HepG2 (cell line): ENCODE measurements at regions not wholly inside any gene's neighbourhood (a gene's known extent, or its start where the extent isn't known, plus 50 kb on each side); places are given as distances from the start of the nearest gene placed in this dataset.

Source experiments
- ATAC-seq: fragments of 200-7000 bp; cut with Tn5 transposase; 3 replicates; pipeline ENCODE4 v1.9.1; 2020; ENCODE audit warnings: mild to moderate bottlenecking, moderate library complexity
- BruUV-seq: library from RNA; stranded (reverse); fragments of 400-500 nt; replicated peaks from 2 replicates; lab custom pipeline; 2021; lab: Mats Ljungman, UMichigan
- CTCF ChIA-PET: fragments of 300-600 bp; formaldehyde crosslinking; extraction: SDS; loops from one replicate; lab custom pipeline; 2021; ENCODE audit warnings: low total read pairs, inconsistent platforms, low intra/inter-chr PET ratio; lab: Yijun Ruan, JAX
- POLR2A ChIA-PET: fragments of 350-600 bp; sonication (Branson Sonifier 250); formaldehyde crosslinking; loops from one replicate; lab custom pipeline; 2020; ENCODE audit warnings: antibody characterized with exemption, inconsistent platforms; lab: Yijun Ruan, JAX
- DNase-seq: peaks from one replicate; pipeline ENCODE4 v3.0.0-alpha.2; 2015; ENCODE audit warnings: low spot score
- FAIRE-seq: peaks from 3 replicates; lab custom pipeline; 2011; peaks lifted over from hg19 to GRCh38; lab: Jason Lieb, UNC
- H2AFZ ChIP-seq: one replicate; pipeline ENCODE4 v1.6.1; 2011; ENCODE audit warnings: low read length, inconsistent platforms
- H3K27ac ChIP-seq: fragments of 300-600 bp; 3 replicates; pipeline ENCODE4 v1.8.0; 2011; ENCODE audit warnings: mixed run types, mild to moderate bottlenecking, mixed read lengths, low read length, inconsistent platforms; ENCODE audit not compliant: insufficient read depth; ENCODE audit errors: extremely low read length
- H3K27me3 ChIP-seq, 2 experiments: fragments of 200-600 bp in 1 of 2; 2 replicates in 1 of 2; 3 replicates in 1 of 2; pipeline versions ENCODE4 v1.6.0 to v1.8.0; 2011; ENCODE audit warnings: low read length in 2 of 2, mild to moderate bottlenecking in 2 of 2, moderate library complexity in 2 of 2, inconsistent platforms in 1 of 2; ENCODE audit not compliant: insufficient read depth in 2 of 2, control insufficient read depth in 1 of 2
- H3K36me3 ChIP-seq, 2 experiments: fragments of 200-600 bp in 1 of 2; replicated peaks in 1 of 2; 2 replicates in 1 of 2; 3 replicates in 1 of 2; pipeline versions ENCODE4 v1.5.1 to v1.8.0; 2011; ENCODE audit warnings: low read length in 2 of 2, inconsistent platforms in 1 of 2; ENCODE audit not compliant: insufficient read depth in 2 of 2, control insufficient read depth in 1 of 2
- H3K4me1 ChIP-seq: 2 replicates; pipeline ENCODE4 v1.5.1; 2012; ENCODE audit warnings: low read length, inconsistent platforms; ENCODE audit not compliant: insufficient read depth
- H3K4me2 ChIP-seq: 2 replicates; pipeline ENCODE4 v1.6.0; 2011; ENCODE audit warnings: low read depth, low read length, inconsistent platforms
- H3K4me3 ChIP-seq, 3 experiments: fragments of 200-600 bp in 1 of 3; sonication (generic), shearing (Covaris generic) in 1 of 3; replicated peaks in 1 of 3; 2 replicates each; pipeline ENCODE4 v1.5.1; 2011 to 2016; ENCODE audit warnings: low read length in 3 of 3, inconsistent platforms in 2 of 3, low read depth in 2 of 3, mild to moderate bottlenecking in 2 of 3, control low read depth in 1 of 3, mixed read lengths in 1 of 3; ENCODE audit not compliant: insufficient read depth in 1 of 3
- H3K79me2 ChIP-seq: one replicate; pipeline ENCODE4 v1.6.1; 2011; ENCODE audit warnings: low read length, inconsistent platforms; ENCODE audit not compliant: insufficient read depth
- H3K9ac ChIP-seq: 2 replicates; pipeline ENCODE4 v1.6.0; 2011; ENCODE audit warnings: mild to moderate bottlenecking, low read depth, low read length, inconsistent platforms; ENCODE audit not compliant: insufficient read depth
- H3K9me3 ChIP-seq: 2 replicates; pipeline ENCODE4 v1.5.1; 2012; ENCODE audit warnings: mild to moderate bottlenecking, low read length
- H4K20me1 ChIP-seq: 2 replicates; pipeline ENCODE4 v1.6.0; 2011; ENCODE audit warnings: inconsistent platforms, mild to moderate bottlenecking, low read length, moderate library complexity; ENCODE audit not compliant: insufficient read depth
- ARID3A ChIP-seq: IDR thresholded peaks from 2 replicates; pipeline ENCODE4 v1.6.1; 2012; ENCODE audit warnings: low read depth, low read length, improper control_type of control experiment
- GABPB1 ChIP-seq: IDR thresholded peaks from 2 replicates; pipeline ENCODE4 v1.6.1; 2016; ENCODE audit warnings: mild to moderate bottlenecking, missing genetic modification reagents, moderate library complexity, missing compliant biosample characterization
- GRHL1 ChIP-seq: sonication (generic); formaldehyde crosslinking; conservative IDR thresholded peaks from 2 replicates; pipeline ENCODE4 v1.8.0; 2022; ENCODE audit warnings: missing genetic modification reagents
- HOXA3 ChIP-seq: sonication (generic); formaldehyde crosslinking; IDR thresholded peaks from 2 replicates; pipeline ENCODE4 v1.5.0; 2020; ENCODE audit warnings: missing genetic modification reagents
- KDM3A ChIP-seq: IDR thresholded peaks from 2 replicates; pipeline ENCODE4 v1.6.1; 2018; ENCODE audit warnings: low read depth, missing compliant biosample characterization
- KLF9 ChIP-seq: IDR thresholded peaks from 2 replicates; pipeline ENCODE4 v1.6.1; 2016; ENCODE audit warnings: low read depth
- SP1 ChIP-seq, 2 experiments: fragments of 450-650 bp in 1 of 2; sonication (generic) in 1 of 2; formaldehyde crosslinking in 1 of 2; IDR thresholded peaks; 2 replicates each; pipeline versions ENCODE4 v1.4.0 to v1.6.1; 2016 to 2020; ENCODE audit warnings: missing genetic modification reagents in 1 of 2
- SUZ12 ChIP-seq: fragments of 150-350 bp; IDR thresholded peaks from 2 replicates; pipeline ENCODE4 v1.6.1; 2014; ENCODE audit warnings: low read depth, low read length
- TARDBP ChIP-seq: sonication (generic); formaldehyde crosslinking; IDR thresholded peaks from 2 replicates; pipeline ENCODE4 v1.8.0; 2022; ENCODE audit warnings: mild to moderate bottlenecking, missing genetic modification reagents
- ZBTB8A ChIP-seq: sonication (generic); formaldehyde crosslinking; IDR thresholded peaks from 2 replicates; pipeline ENCODE4 v1.4.0; 2020; ENCODE audit warnings: mild to moderate bottlenecking, low read depth, missing genetic modification reagents, borderline replicate concordance
- ZNF143 ChIP-seq: sonication (generic); formaldehyde crosslinking; IDR thresholded peaks from 2 replicates; pipeline ENCODE4 v1.4.0; 2020; ENCODE audit warnings: missing genetic modification reagents
- ZNF160 ChIP-seq: sonication (generic); formaldehyde crosslinking; IDR thresholded peaks from 2 replicates; pipeline ENCODE4 v1.8.0; 2022; ENCODE audit warnings: mild to moderate bottlenecking, inconsistent platforms, missing genetic modification reagents
- ZNF816 ChIP-seq: sonication (generic); formaldehyde crosslinking; IDR thresholded peaks from 2 replicates; pipeline ENCODE4 v1.8.0; 2022; ENCODE audit warnings: missing genetic modification reagents, mild to moderate bottlenecking, borderline replicate concordance
- ZNF879 ChIP-seq: sonication (generic); formaldehyde crosslinking; IDR thresholded peaks from 2 replicates; pipeline ENCODE4 v1.8.1; 2023; ENCODE audit warnings: missing genetic modification reagents
- ZSCAN9 ChIP-seq: IDR thresholded peaks from 2 replicates; pipeline ENCODE4 v1.6.1; 2016; ENCODE audit warnings: borderline replicate concordance
- WGBS: methylation state at CpG from one replicate; pipeline ENCODE4 v1.1.6; 2017; ENCODE audit warnings: low lambda C conversion rate; 5-methylcytosine and 5-hydroxymethylcytosine counted together
- in situ Hi-C: cut with HindIII; loops from 2 replicates; pipeline ENCODE4 v1.10.0; 2017; ENCODE audit warnings: low pct_unique_long_range_greater_than_20kb; ENCODE audit not compliant: extremely low pct_ligation_motif_present
- intact Hi-C: fragments of 100-400 bp; cut with micrococcal nuclease; formaldehyde crosslinking; loops from one replicate; pipeline ENCODE4 v1.10.0; 2022; ENCODE audit not compliant: unreplicated experiment
- TF ChIP-seq, protein P1 (sequence below): IDR thresholded peaks from 2 replicates; pipeline ENCODE4 v1.6.1; 2012; ENCODE audit warnings: low read length, improper control_type of control experiment
- TF ChIP-seq, protein P2 (sequence below): sonication (generic); formaldehyde crosslinking; IDR thresholded peaks from 2 replicates; pipeline ENCODE4 v1.4.0; 2020; ENCODE audit warnings: missing genetic modification reagents

DNA sequence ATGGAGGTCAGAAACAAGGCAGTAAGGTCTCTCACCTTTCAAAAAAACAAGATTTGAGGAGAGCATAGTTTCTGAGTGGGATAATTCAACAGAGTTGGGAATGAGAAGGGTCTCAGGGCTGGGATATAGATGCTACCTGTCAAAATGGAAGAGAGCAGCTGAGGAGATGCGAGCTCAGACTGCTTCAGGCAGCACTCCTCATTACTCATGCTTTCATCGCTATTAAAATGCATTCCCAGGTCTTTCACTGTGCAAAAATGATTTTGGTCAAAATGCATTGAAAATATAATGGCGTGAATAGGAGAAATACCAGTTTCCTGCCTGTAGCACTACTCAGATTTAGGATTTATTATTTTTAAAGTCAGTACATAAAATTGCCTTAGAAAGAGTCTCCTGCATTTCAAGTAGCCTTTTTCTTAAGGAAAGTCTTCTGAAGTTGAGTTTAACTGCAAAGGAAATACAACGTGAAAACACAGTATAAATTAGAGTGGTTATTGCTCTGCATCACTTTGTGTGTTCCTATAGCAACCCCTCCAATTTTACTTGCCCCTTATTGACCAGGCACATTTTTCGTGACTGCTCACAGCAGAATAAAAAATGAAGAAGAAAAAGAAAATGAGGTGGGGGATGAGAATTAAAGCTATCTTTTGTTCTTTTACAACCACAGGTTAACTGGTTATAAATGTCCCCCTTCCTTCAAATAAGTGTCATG lies 724.8 kb upstream of the SEMA6A start:
- no peak overlapping the region for H2AFZ ChIP-seq
- WGBS: 3% methylated on average over 5 of the region's 5 CpGs
- FAIRE-seq: no peak
- CTCF ChIA-PET: no interaction called here
- DNase-seq: no peak
- H3K27me3 ChIP-seq: no peaks in the 10 kb centered on the region
- H3K27ac ChIP-seq: no peak overlapping the region
- POLR2A ChIA-PET: no interaction called here
- no peak overlapping the region for H3K4me2 ChIP-seq
- H3K4me3 ChIP-seq: no peak overlapping the region
- in situ Hi-C loops: no loop called here
- H3K9me3 ChIP-seq: no peaks in the 10 kb centered on the region; the same call in 1 of the 2 replicates
- H3K79me2 ChIP-seq: no peaks in the 10 kb centered on the region
- H4K20me1 ChIP-seq: no peaks in the 10 kb centered on the region
- intact Hi-C loops: no loop called here
- ATAC-seq: no peak
- no peaks in the 10 kb centered on the region for H3K4me1 ChIP-seq
- H3K9ac ChIP-seq: no peak overlapping the region
- no peaks in the 10 kb centered on the region for H3K36me3 ChIP-seq
- BruUV-seq: no TSS peak
- TF ChIP-seq ARID3A (no peak), SP1 (IDR thresholded peaks at IDR 0.05) (no peak), SP1 (CRISPR knock-in tag; IDR thresholded peaks at IDR 0.05) (no peak), ZNF143 (CRISPR knock-in tag) (no peak), SUZ12 (no peak), GABPB1 (no peak), HOXA3 (CRISPR knock-in tag) (no peak), ZSCAN9 (CRISPR knock-in tag) (no peak), GRHL1 (CRISPR knock-in tag) (no peak), KDM3A (no peak), ZNF160 (CRISPR knock-in tag) (no peak), ZNF816 (CRISPR knock-in tag) (no peak), ZBTB8A (CRISPR knock-in tag) (no peak), KLF9 (CRISPR knock-in tag) (no peak), ZNF879 (CRISPR knock-in tag) (no peak), TARDBP (CRISPR knock-in tag) (no peak)
- TF ChIP-seq, protein P1, sequence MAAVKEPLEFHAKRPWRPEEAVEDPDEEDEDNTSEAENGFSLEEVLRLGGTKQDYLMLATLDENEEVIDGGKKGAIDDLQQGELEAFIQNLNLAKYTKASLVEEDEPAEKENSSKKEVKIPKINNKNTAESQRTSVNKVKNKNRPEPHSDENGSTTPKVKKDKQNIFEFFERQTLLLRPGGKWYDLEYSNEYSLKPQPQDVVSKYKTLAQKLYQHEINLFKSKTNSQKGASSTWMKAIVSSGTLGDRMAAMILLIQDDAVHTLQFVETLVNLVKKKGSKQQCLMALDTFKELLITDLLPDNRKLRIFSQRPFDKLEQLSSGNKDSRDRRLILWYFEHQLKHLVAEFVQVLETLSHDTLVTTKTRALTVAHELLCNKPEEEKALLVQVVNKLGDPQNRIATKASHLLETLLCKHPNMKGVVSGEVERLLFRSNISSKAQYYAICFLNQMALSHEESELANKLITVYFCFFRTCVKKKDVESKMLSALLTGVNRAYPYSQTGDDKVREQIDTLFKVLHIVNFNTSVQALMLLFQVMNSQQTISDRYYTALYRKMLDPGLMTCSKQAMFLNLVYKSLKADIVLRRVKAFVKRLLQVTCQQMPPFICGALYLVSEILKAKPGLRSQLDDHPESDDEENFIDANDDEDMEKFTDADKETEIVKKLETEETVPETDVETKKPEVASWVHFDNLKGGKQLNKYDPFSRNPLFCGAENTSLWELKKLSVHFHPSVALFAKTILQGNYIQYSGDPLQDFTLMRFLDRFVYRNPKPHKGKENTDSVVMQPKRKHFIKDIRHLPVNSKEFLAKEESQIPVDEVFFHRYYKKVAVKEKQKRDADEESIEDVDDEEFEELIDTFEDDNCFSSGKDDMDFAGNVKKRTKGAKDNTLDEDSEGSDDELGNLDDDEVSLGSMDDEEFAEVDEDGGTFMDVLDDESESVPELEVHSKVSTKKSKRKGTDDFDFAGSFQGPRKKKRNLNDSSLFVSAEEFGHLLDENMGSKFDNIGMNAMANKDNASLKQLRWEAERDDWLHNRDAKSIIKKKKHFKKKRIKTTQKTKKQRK: no peak
- TF ChIP-seq, protein P2, sequence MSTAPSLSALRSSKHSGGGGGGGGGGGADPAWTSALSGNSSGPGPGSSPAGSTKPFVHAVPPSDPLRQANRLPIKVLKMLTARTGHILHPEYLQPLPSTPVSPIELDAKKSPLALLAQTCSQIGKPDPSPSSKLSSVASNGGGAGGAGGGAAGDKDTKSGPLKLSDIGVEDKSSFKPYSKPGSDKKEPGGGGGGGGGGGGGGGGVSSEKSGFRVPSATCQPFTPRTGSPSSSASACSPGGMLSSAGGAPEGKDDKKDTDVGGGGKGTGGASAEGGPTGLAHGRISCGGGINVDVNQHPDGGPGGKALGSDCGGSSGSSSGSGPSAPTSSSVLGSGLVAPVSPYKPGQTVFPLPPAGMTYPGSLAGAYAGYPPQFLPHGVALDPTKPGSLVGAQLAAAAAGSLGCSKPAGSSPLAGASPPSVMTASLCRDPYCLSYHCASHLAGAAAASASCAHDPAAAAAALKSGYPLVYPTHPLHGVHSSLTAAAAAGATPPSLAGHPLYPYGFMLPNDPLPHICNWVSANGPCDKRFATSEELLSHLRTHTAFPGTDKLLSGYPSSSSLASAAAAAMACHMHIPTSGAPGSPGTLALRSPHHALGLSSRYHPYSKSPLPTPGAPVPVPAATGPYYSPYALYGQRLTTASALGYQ (CRISPR knock-in tag): no peak
